Mesothelial cell of epicardium (in vitro differentiated cells): ENCODE measurements at regions not wholly inside any gene's neighbourhood (a gene's known extent, or its start where the extent isn't known, plus 50 kb on each side); places are given as distances from the start of the nearest gene placed in this dataset.

Experiments used
- DNase-seq, 2 experiments: peaks; one replicate each; pipeline ENCODE4 v3.0.0; 2021; ENCODE audit warnings: low spot score in 2 of 2; ENCODE audit not compliant: unreplicated experiment in 2 of 2
- H3K27ac Mint-ChIP-seq: 2 replicates; pipeline ENCODE4 v1.8.0; 2021; ENCODE audit warnings: mixed read lengths
- H3K27me3 Mint-ChIP-seq: 2 replicates; pipeline ENCODE4 v1.8.0; 2021; ENCODE audit warnings: low read depth, mixed read lengths
- H3K36me3 Mint-ChIP-seq: 2 replicates; pipeline ENCODE4 v1.8.0; 2021; ENCODE audit warnings: mixed read lengths
- H3K4me1 Mint-ChIP-seq: 2 replicates; pipeline ENCODE4 v1.8.0; 2021; ENCODE audit warnings: mixed read lengths
- H3K4me3 Mint-ChIP-seq: 2 replicates; pipeline ENCODE4 v1.8.0; 2021; ENCODE audit warnings: mild to moderate bottlenecking, moderate library complexity, mixed read lengths
- H3K9me3 Mint-ChIP-seq: 2 replicates; pipeline ENCODE4 v1.8.0; 2021; ENCODE audit warnings: mixed read lengths
- TF ChIP-seq, protein P1 (sequence below): fragments of 200-600 bp; sonication (generic); IDR thresholded peaks from one replicate; pipeline ENCODE4 v1.5.0; 2021; ENCODE audit warnings: antibody characterized with exemption; ENCODE audit not compliant: unreplicated experiment

DNA sequence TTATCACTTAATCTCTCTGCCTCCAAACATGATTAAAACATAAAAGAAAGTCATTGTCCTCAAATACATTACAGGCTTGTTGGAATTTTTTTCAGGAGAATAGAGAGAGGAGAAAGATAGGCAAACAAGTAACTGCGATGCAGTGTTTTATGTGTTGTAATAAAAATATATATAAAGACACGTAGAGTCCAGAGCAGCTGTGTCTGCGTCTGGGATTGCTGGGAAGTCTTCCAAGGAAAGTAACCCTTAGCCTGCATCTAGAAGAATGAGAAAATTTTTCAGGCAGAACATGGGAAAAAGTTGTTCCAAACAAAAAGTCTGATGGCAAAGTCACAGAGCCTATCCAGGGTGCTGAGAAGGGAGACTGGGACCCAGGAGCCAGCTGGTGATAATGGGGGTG, 91.8 kb upstream of the ST6GAL2 start:
- TF ChIP-seq, protein P1, sequence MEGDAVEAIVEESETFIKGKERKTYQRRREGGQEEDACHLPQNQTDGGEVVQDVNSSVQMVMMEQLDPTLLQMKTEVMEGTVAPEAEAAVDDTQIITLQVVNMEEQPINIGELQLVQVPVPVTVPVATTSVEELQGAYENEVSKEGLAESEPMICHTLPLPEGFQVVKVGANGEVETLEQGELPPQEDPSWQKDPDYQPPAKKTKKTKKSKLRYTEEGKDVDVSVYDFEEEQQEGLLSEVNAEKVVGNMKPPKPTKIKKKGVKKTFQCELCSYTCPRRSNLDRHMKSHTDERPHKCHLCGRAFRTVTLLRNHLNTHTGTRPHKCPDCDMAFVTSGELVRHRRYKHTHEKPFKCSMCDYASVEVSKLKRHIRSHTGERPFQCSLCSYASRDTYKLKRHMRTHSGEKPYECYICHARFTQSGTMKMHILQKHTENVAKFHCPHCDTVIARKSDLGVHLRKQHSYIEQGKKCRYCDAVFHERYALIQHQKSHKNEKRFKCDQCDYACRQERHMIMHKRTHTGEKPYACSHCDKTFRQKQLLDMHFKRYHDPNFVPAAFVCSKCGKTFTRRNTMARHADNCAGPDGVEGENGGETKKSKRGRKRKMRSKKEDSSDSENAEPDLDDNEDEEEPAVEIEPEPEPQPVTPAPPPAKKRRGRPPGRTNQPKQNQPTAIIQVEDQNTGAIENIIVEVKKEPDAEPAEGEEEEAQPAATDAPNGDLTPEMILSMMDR: no peak
- Mint-ChIP-seq H3K36me3 (no peaks in the 10 kb centered on the region), H3K4me1 (peaks cover 13% of the 10 kb centered on the region), H3K9me3 (no peaks in the 10 kb centered on the region), H3K27me3 (peaks cover 2% of the 10 kb centered on the region), H3K4me3 (no peak overlapping the region), H3K27ac (peak overlapping the region; percentile 75)
- no peak for DNase-seq

GRCh38 chr2:106978647-106979046, 92.7 kb upstream of the ST6GAL2 start:
- DNase-seq: no peak
- Mint-ChIP-seq H3K4me1 (peaks cover 13% of the 10 kb centered on the region), H3K27me3 (peaks cover 2% of the 10 kb centered on the region), H3K36me3 (no peaks in the 10 kb centered on the region), H3K9me3 (no peaks in the 10 kb centered on the region), H3K27ac (no peak overlapping the region), H3K4me3 (no peak overlapping the region)
- TF ChIP-seq, protein P1: no peak

DNA sequence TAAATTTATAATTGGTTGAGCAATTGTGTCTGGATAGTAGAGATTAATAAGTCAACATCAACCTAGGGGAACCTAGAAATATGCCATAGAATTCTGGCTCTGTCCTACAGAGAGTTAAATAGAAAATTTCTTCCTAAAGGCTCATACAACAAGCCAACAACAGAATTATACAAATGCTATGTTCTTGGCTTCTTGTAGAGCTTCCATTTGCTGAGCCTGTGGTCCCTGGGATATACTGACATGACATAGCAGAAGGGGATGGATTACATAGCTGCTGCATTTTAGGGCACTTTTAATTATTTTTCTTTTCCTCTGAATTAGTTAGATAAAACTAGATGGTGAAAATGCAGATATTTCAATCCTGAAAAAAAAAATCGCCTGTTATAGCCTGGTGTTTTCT, 95.5 kb upstream of the ST6GAL2 start:
- peaks cover 4% of the 10 kb centered on the region for H3K9me3 Mint-ChIP-seq
- TF ChIP-seq, protein P1: no peak
- no peak overlapping the region for H3K27ac Mint-ChIP-seq
- H3K27me3 Mint-ChIP-seq: no peaks in the 10 kb centered on the region
- peaks cover 13% of the 10 kb centered on the region for H3K4me1 Mint-ChIP-seq
- H3K36me3 Mint-ChIP-seq: no peaks in the 10 kb centered on the region
- H3K4me3 Mint-ChIP-seq: no peak overlapping the region
- no peak for DNase-seq

DNA sequence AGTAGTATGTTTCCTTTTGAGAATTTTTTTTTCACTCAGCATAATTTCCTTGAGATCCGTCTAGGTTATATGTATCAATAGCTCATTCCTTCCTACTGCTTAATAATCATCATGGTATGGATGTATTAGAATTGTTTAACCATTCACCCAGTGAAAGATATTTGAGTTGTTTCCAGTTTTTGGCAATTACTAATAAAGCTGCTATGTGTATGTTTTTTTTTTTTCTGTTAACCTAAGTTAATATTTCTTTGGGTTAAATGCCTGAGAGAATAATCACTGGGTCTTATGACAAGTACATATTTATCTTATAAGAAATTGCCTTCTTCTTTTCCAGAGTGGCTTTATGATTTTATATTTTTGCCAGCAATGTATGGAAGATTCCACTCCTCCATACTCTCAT, 96.4 kb upstream of the ST6GAL2 start:
- no peak overlapping the region for H3K4me3 Mint-ChIP-seq
- peaks cover 6% of the 10 kb centered on the region for H3K4me1 Mint-ChIP-seq
- no peak for DNase-seq
- no peaks in the 10 kb centered on the region for H3K36me3 Mint-ChIP-seq
- TF ChIP-seq, protein P1: no peak
- peaks cover 4% of the 10 kb centered on the region for H3K9me3 Mint-ChIP-seq
- no peaks in the 10 kb centered on the region for H3K27me3 Mint-ChIP-seq
- H3K27ac Mint-ChIP-seq: no peak overlapping the region

GRCh38 chr2:106983305-106983704, 97.3 kb upstream of the ST6GAL2 start:
- TF ChIP-seq, protein P1: no peak
- Mint-ChIP-seq H3K36me3 (no peaks in the 10 kb centered on the region), H3K27me3 (no peaks in the 10 kb centered on the region), H3K4me3 (no peak overlapping the region), H3K9me3 (peaks cover 4% of the 10 kb centered on the region), H3K27ac (no peak overlapping the region), H3K4me1 (no peaks in the 10 kb centered on the region)
- DNase-seq: no peak

DNA sequence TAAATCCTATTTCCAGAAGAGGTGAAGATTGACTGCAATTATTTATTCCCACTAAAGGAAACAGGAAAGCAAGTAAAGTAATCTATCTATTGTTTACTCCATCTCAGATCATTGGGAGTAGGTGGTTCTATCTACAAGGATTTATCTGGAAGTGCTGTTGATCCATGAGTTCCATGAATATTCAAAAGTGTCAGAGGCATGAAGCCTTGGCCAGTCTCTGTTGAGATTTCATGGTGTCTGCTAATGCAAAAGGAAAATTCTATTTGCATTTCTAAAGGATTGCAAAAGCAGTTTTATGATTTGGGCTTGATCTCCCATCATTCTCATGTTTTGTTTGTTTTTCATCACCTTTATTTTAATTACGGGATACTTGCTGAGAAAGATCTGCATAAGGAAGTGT, 102.4 kb upstream of the ST6GAL2 start:
- H3K27ac Mint-ChIP-seq: no peak overlapping the region
- TF ChIP-seq, protein P1: no peak
- H3K27me3 Mint-ChIP-seq: peaks cover 3% of the 10 kb centered on the region
- no peaks in the 10 kb centered on the region for H3K36me3 Mint-ChIP-seq
- no peak for DNase-seq
- H3K4me1 Mint-ChIP-seq: no peaks in the 10 kb centered on the region
- H3K4me3 Mint-ChIP-seq: no peak overlapping the region
- H3K9me3 Mint-ChIP-seq: peaks cover 4% of the 10 kb centered on the region
